Stimulated activated CD4-positive, alpha-beta T cell treated with anti-CD3 and anti-CD28 coated beads, Interleukin-12 subunit alpha, Interleukin-12 subunit beta, amount 100 ng/mL, for 24 hours (primary cell): ENCODE measurements at regions not wholly inside any gene's neighbourhood (a gene's known extent, or its start where the extent isn't known, plus 50 kb on each side); places are given as distances from the start of the nearest gene placed in this dataset.

Source experiments
- DNase-seq, 2 experiments: peaks; one replicate each; pipeline ENCODE4 v3.0.0-alpha.2; 2020; ENCODE audit warnings: low read depth in 2 of 2

DNA sequence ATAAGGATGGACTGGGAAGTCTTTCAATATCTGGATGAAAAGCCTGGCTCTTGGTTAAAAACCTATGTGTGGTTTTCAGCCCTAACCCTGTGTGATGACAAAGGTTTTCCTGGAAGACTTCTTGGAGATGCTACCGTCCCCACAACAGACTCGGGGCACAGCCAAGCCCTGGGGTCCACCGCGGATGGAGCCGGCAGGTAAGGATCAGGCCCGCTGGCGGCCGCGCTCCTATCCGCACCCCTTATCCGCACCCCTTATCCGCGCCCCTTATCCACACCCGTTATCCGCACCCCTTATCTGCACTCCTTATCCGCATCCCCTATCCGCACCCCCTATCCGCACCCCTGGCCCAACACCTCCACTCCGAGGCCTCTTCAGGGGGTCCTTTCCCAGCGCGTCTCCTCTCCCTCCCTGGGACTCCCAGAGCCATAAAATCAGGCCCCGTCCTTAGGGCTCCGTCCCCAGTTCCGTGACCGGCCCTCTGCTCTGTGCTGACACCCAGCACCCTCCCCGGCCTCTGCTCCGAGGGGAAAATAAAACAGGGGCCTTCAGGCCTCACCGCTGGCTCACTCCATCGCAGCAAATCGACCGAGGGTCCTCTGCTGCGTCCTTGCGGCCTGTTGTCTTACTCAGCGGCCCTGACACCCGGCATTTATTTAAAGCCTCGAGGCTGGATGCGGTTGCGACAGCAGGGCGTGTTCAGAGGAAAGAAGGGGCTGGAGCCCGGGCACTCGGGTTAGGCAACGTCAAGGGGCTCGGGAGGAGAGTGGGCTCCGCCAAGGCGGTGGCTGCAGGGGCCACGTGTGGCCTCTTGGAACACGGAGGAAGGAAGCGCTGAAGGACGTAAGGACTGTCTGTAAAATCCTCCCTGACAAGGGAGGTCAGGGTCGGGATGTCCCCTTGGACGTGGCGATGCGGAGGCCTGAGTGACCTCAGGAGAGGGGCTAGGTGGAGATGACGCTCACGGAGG lies 215.1 kb upstream of the ADARB2 start:
- no peak for DNase-seq

- DNase-seq, result no peak
Measured at GRCh38 chr10:1950803-1951495, 213.6 kb upstream of the ADARB2 start.

DNA sequence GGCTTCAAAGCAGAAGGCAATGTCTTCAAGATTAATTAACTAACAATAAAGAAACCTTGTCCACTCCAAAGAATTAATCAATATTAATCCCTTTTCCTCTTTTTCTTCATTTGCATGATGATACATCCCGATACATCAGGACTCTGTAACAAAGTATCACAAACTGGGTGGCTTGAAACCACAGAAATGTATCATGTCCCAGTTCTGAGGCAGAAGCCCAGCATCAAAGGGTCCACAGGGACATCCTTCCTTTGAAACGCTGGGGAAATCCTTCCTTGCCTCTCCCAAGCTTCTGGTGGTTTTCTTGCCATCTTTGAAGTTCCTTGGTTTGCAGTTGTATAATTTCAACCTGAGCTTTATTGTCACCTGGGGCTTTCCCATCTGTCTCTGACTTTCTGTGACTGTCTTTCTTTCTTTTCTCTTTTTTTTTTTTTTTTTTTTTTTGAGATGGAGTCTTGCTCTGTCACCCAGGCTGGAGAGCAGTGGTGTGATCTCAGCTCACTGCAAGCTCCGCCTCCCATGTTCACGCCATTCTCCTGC lies 210.2 kb upstream of the ADARB2 start:
- no peak for DNase-seq

GRCh38 chr10:1944487-1944886 lies 207.2 kb upstream of the ADARB2 start:
- DNase-seq, result no peak

DNA sequence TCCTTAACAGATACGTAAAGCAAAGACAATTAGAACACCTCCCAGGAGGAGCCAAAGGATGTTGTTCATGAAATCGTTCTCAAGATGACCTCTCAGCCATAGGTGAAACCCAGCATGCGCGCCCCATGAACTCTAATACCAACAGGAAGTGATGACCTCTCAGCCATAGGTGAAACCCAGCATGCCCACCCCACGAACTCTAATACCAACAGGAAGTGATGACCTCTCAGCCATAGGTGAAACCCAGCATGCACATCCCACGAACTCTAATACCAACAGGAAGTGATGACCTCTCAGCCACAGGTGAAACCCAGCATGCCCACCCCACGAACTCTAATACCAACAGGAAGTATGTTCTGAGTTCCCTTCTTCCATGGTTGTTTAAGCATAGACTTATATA lies 205.2 kb upstream of the ADARB2 start:
- no peak for DNase-seq

- peak; percentile 60 to 67 for DNase-seq
Measured at GRCh38 chr10:1939016-1939415, 201.7 kb upstream of the ADARB2 start.

- peak; percentile 39 to 41 for DNase-seq
Measured at GRCh38 chr10:1938317-1938716, 201.0 kb upstream of the ADARB2 start.

GRCh38 chr10:1935912-1936311 lies 198.6 kb upstream of the ADARB2 start:
- DNase-seq, result no peak

GRCh38 chr10:1933215-1933614 lies 195.9 kb upstream of the ADARB2 start:
- no peak for DNase-seq

GRCh38 chr10:1932692-1933094 lies 195.4 kb upstream of the ADARB2 start:
- no peak for DNase-seq

GRCh38 chr10:1928606-1929005 lies 191.3 kb upstream of the ADARB2 start:
- DNase-seq, result no peak

GRCh38 chr10:1923998-1924397 lies 186.7 kb upstream of the ADARB2 start:
- DNase-seq, result no peak

DNA sequence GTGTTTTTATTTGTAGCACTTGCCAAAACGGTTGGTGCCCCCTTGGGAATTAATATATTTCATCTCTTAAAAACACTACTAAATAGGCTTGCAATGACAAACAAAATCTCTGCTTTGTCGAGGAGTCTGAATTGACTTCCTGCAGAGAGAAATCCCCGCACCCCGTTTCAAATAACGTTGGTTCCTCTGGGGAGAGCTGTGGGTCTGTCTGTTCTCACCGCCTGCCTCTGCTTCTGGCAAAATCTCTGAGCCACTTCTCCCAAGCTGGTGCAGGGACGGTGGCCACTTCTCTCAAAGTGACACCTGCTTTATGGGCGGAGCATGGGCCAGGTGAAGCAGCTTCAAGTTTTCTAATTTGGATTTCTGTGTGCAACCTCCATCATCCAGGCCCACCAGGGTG lies 186.3 kb upstream of the ADARB2 start:
- DNase-seq, result no peak

- DNase-seq, result no peak
Measured at GRCh38 chr10:1920941-1921340, 183.6 kb upstream of the ADARB2 start.

GRCh38 chr10:1920127-1920526 lies 182.8 kb upstream of the ADARB2 start:
- DNase-seq, result no peak

GRCh38 chr10:1911771-1912170 lies 174.4 kb upstream of the ADARB2 start:
- no peak for DNase-seq

- no peak for DNase-seq
Measured at GRCh38 chr10:1903982-1904381, 166.7 kb upstream of the ADARB2 start.

DNA sequence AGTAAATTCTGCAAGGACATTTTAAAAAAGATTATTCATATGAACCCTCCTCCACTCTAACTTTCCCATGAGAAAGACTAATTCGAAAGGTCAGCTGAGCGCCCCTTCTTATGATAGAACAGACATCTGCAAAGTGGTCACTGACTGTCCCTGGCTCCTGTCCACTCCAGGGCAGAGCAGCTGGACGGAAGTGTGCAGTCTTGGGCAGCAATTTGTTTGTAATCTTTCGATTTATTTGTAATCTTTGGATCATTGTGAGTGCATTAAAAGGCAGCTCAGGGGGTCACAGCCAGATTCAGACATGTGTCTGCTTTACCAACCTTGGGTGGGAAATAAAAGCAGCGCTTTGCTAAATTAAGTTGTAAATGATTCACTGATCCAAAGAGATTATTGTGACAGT lies 158.8 kb upstream of the ADARB2 start:
- DNase-seq, result no peak

DNA sequence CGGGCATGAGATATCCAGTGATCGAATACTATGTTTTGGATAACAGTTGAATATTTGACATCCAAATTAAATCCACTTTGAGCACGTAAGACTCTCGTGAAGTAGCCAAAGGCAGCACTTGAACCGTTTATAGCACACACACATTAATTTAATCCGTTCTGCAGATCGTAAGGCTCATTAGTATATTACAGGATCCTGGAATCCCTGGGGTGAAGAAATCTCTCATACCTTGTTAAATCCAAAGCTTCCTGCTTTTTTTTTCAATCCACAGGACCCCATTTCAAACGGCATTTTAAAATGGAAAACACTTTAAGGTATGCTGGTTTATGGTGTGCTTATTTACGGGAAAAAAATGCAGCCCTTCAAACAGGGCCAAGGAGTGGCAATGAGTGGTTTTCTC lies 158.4 kb upstream of the ADARB2 start:
- no peak for DNase-seq

DNA sequence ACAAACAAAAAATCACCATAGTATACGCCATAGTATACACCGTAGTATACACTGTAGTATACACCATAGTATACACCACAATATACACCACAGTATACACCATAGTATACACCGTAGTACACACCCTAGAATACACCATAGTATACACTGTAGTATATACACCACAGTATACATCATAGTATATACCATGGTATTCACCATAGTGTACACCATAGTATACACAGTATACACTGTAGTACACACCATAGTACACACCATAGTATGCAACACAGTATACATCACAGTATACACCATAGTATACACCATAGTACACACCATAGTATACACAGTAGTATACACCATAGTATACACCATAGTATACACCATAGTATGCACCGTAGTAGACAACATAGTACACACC lies 157.6 kb upstream of the ADARB2 start:
- no peak for DNase-seq

- no peak for DNase-seq
Measured at GRCh38 chr10:1893941-1894340, 156.6 kb upstream of the ADARB2 start.

GRCh38 chr10:1886039-1886438 lies 148.7 kb upstream of the ADARB2 start:
- no peak for DNase-seq

- DNase-seq, result no peak
Measured at GRCh38 chr10:1882728-1883127, 145.4 kb upstream of the ADARB2 start.
